ENCODE measurements at regions not wholly inside any gene's neighbourhood (a gene's known extent, or its start where the extent isn't known, plus 50 kb on each side); places are given as distances from the start of the nearest gene placed in this dataset.

GRCh38 chr14:51458563-51458955 is 193.2 kb upstream of the FRMD6 start:
- DNase-seq (no peak), ATAC-seq (no peak)
- H3K9me3 ChIP-seq = no peaks in the 10 kb centered on the region
- in situ Hi-C loops (cut with MboI; ENCODE audit: low sequenced_read_pairs in 4 of 4) = no loop called here
- no peak overlapping the region for H3K4me3 ChIP-seq
- peaks cover 0 to 3% of the 10 kb centered on the region in 2 donors for H3K4me1 ChIP-seq
- intact Hi-C loops (cut with DNase I; ENCODE audit: low total_unique reads) = no loop called here
- no peaks in the 10 kb centered on the region for H3K27me3 ChIP-seq
- no peaks in the 10 kb centered on the region for H3K36me3 ChIP-seq
- H3K27ac ChIP-seq = no peak overlapping the region
- no peak for TF ChIP-seq CTCF (IDR thresholded peaks at IDR 0.05 in 4 of 5, conservative IDR thresholded peaks at IDR 0.05 in 1 of 5)
- no peak for TF ChIP-seq POLR2A (IDR thresholded peaks at IDR 0.05)

GRCh38 chr14:51460011-51460410 is 191.7 kb upstream of the FRMD6 start:
- in situ Hi-C loops (cut with MboI; ENCODE audit: low sequenced_read_pairs in 4 of 4) = no loop called here
- no peaks in the 10 kb centered on the region for H3K36me3 ChIP-seq
- intact Hi-C loops (cut with DNase I; ENCODE audit: low total_unique reads) = no loop called here

GRCh38 chr14:51462182-51462581 is 189.5 kb upstream of the FRMD6 start:
- intact Hi-C loops (cut with DNase I; ENCODE audit: low total_unique reads) (no loop called here), in situ Hi-C loops (cut with MboI; ENCODE audit: low sequenced_read_pairs in 4 of 4) (no loop called here)
- Histone ChIP-seq H3K4me1 (no peaks in the 10 kb centered on the region), H3K27me3 (no peaks in the 10 kb centered on the region), H3K27ac (no peak overlapping the region), H3K36me3 (no peaks in the 10 kb centered on the region), H3K4me3 (no peak overlapping the region), H3K9me3 (no peaks in the 10 kb centered on the region)
- ATAC-seq = no peak
- TF ChIP-seq CTCF (IDR thresholded peaks at IDR 0.05 in 4 of 5, conservative IDR thresholded peaks at IDR 0.05 in 1 of 5) = no peak
- no peak for TF ChIP-seq POLR2A (IDR thresholded peaks at IDR 0.05)
- DNase-seq = no peak

More at GRCh38 chr14:51460011-51460410, 191.7 kb upstream of the FRMD6 start:
- no peak overlapping the region for H3K27ac ChIP-seq
- no peak for ATAC-seq
- H3K9me3 ChIP-seq = no peaks in the 10 kb centered on the region
- H3K4me1 ChIP-seq = no peaks in the 10 kb centered on the region
- no peak for TF ChIP-seq POLR2A (IDR thresholded peaks at IDR 0.05)
- no peak for TF ChIP-seq CTCF (IDR thresholded peaks at IDR 0.05 in 4 of 5, conservative IDR thresholded peaks at IDR 0.05 in 1 of 5)
- H3K27me3 ChIP-seq = no peaks in the 10 kb centered on the region
- DNase-seq = no peak
- no peak overlapping the region for H3K4me3 ChIP-seq

- in situ Hi-C loops (cut with MboI; ENCODE audit: low sequenced_read_pairs in 4 of 4) (no loop called here), intact Hi-C loops (cut with DNase I; ENCODE audit: low total_unique reads) (no loop called here)
- Histone ChIP-seq H3K4me3 (no peak overlapping the region), H3K4me1 (no peaks in the 10 kb centered on the region), H3K27me3 (no peaks in the 10 kb centered on the region), H3K9me3 (no peaks in the 10 kb centered on the region), H3K36me3 (no peaks in the 10 kb centered on the region), H3K27ac (no peak overlapping the region)
- TF ChIP-seq POLR2A (IDR thresholded peaks at IDR 0.05) (no peak), CTCF (IDR thresholded peaks at IDR 0.05 in 4 of 5, conservative IDR thresholded peaks at IDR 0.05 in 1 of 5) (no peak)
- no peak for DNase-seq
- no peak for ATAC-seq
Observed at GRCh38 chr14:51462706-51463105, 189.0 kb upstream of the FRMD6 start.

- DNase-seq = no peak
- no peaks in the 10 kb centered on the region for H3K36me3 ChIP-seq
- no peak for TF ChIP-seq CTCF (IDR thresholded peaks at IDR 0.05 in 4 of 5, conservative IDR thresholded peaks at IDR 0.05 in 1 of 5)
- TF ChIP-seq POLR2A (IDR thresholded peaks at IDR 0.05) = no peak
- no peaks in the 10 kb centered on the region for H3K27me3 ChIP-seq
- ATAC-seq = no peak
- no peaks in the 10 kb centered on the region for H3K9me3 ChIP-seq
- H3K4me1 ChIP-seq = no peaks in the 10 kb centered on the region
- no peak overlapping the region for H3K27ac ChIP-seq
- in situ Hi-C loops (cut with MboI; ENCODE audit: low sequenced_read_pairs in 4 of 4) (no loop called here), intact Hi-C loops (cut with DNase I; ENCODE audit: low total_unique reads) (no loop called here)
- no peak overlapping the region for H3K4me3 ChIP-seq
Observed at GRCh38 chr14:51463461-51463860, 188.2 kb upstream of the FRMD6 start.

Data from gastrocnemius medialis (tissue), 4 donors.